Mesenchymal stem cell (in vitro differentiated cells and primary cell): ENCODE measurements at regions not wholly inside any gene's neighbourhood (a gene's known extent, or its start where the extent isn't known, plus 50 kb on each side); places are given as distances from the start of the nearest gene placed in this dataset.
A peak's percentile ranks its signal among the peaks of the same experiment; 100 is the strongest.

Source experiments
- DNase-seq: peaks from one replicate; pipeline ENCODE4 v3.0.0-alpha.2; 2013
- H2AFZ ChIP-seq: one replicate; pipeline ENCODE4 v1.6.1; 2013; ENCODE audit warnings: low read depth, mild to moderate bottlenecking, control low read depth, inconsistent platforms, low read length, moderate library complexity
- H2AK5ac ChIP-seq: 2 replicates; pipeline ENCODE4 v1.6.1; 2013; ENCODE audit warnings: low read length, moderate library complexity, mild to moderate bottlenecking, inconsistent platforms; ENCODE audit not compliant: severe bottlenecking
- H2BK120ac ChIP-seq: one replicate; pipeline ENCODE4 v1.6.1; 2013; ENCODE audit warnings: low read depth, mild to moderate bottlenecking, inconsistent platforms, low read length, moderate library complexity
- H2BK12ac ChIP-seq, 2 experiments: one replicate each; pipeline ENCODE4 v1.6.1; 2013; ENCODE audit warnings: inconsistent platforms in 2 of 2, low read length in 2 of 2, mild to moderate bottlenecking in 2 of 2, moderate library complexity in 2 of 2, control low read depth in 1 of 2
- H2BK15ac ChIP-seq: one replicate; pipeline ENCODE4 v1.6.1; 2013; ENCODE audit warnings: mild to moderate bottlenecking, low read depth, inconsistent platforms; ENCODE audit not compliant: poor library complexity, severe bottlenecking
- H2BK5ac ChIP-seq: 2 replicates; pipeline ENCODE4 v1.6.1; 2013; ENCODE audit warnings: low read depth, mild to moderate bottlenecking, low read length, control low read depth, inconsistent platforms; ENCODE audit not compliant: poor library complexity, severe bottlenecking
- H3K14ac ChIP-seq, 2 experiments: one replicate each; pipeline ENCODE4 v1.6.1; 2013; ENCODE audit warnings: inconsistent platforms in 2 of 2, low read length in 2 of 2, control low read depth in 1 of 2, mild to moderate bottlenecking in 1 of 2, moderate library complexity in 1 of 2
- H3K18ac ChIP-seq, 2 experiments: one replicate each; pipeline ENCODE4 v1.6.1; 2013; ENCODE audit warnings: inconsistent platforms in 2 of 2, low read length in 2 of 2, control low read depth in 1 of 2, low read depth in 1 of 2, mild to moderate bottlenecking in 1 of 2
- H3K23ac ChIP-seq, 2 experiments: one replicate each; pipeline ENCODE4 v1.6.1; 2013; ENCODE audit warnings: inconsistent platforms in 2 of 2, low read length in 2 of 2, mild to moderate bottlenecking in 2 of 2, moderate library complexity in 2 of 2, control low read depth in 1 of 2
- H3K27ac ChIP-seq: 2 replicates; pipeline ENCODE4 v1.5.1; 2013; ENCODE audit warnings: mild to moderate bottlenecking, moderate library complexity, low read length, control low read depth, inconsistent platforms; ENCODE audit not compliant: poor library complexity, severe bottlenecking
- H3K27me3 ChIP-seq, 2 experiments: 2 replicates each; pipeline versions ENCODE4 v1.6.1 to v1.7.0; 2013; ENCODE audit warnings: low read length in 2 of 2, mild to moderate bottlenecking in 2 of 2, moderate library complexity in 2 of 2, control low read depth in 1 of 2, inconsistent platforms in 1 of 2; ENCODE audit not compliant: control insufficient read depth in 1 of 2, insufficient read depth in 1 of 2
- H3K36me3 ChIP-seq, 2 experiments: 2 replicates each; pipeline versions ENCODE4 v1.6.1 to v1.7.0; 2013; ENCODE audit warnings: low read length in 2 of 2, control low read depth in 1 of 2, inconsistent platforms in 1 of 2, low read depth in 1 of 2, mild to moderate bottlenecking in 1 of 2; ENCODE audit not compliant: insufficient read depth in 2 of 2, control insufficient read depth in 1 of 2
- H3K4ac ChIP-seq, 2 experiments: one replicate each; pipeline ENCODE4 v1.6.1; 2013; ENCODE audit warnings: inconsistent platforms in 2 of 2, low read length in 2 of 2, mild to moderate bottlenecking in 2 of 2, moderate library complexity in 2 of 2, control low read depth in 1 of 2, low read depth in 1 of 2
- H3K4me1 ChIP-seq: 2 replicates; pipeline ENCODE4 v1.6.1; 2013; ENCODE audit warnings: low read depth, low read length, control low read depth; ENCODE audit not compliant: control insufficient read depth, insufficient read depth
- H3K4me2 ChIP-seq: 2 replicates; pipeline ENCODE4 v1.6.1; 2013; ENCODE audit warnings: low read length, mild to moderate bottlenecking, inconsistent platforms; ENCODE audit not compliant: poor library complexity, severe bottlenecking
- H3K4me3 ChIP-seq, 2 experiments: 2 replicates each; pipeline versions ENCODE4 v1.5.1 to v1.7.0; 2013; ENCODE audit warnings: low read length in 2 of 2, mild to moderate bottlenecking in 2 of 2, control low read depth in 1 of 2, low read depth in 1 of 2; ENCODE audit not compliant: insufficient read depth in 1 of 2
- H3K79me1 ChIP-seq: replicated peaks from 2 replicates; pipeline ENCODE4 v1.6.1; 2013; ENCODE audit warnings: mild to moderate bottlenecking, control low read depth, low read length, inconsistent platforms; ENCODE audit not compliant: poor library complexity, severe bottlenecking
- H3K9ac ChIP-seq: 2 replicates; pipeline ENCODE4 v1.7.0; 2013; ENCODE audit warnings: mild to moderate bottlenecking, low read length, moderate library complexity
- H3K9me3 ChIP-seq: 2 replicates; pipeline ENCODE4 v1.7.0; 2013; ENCODE audit warnings: mild to moderate bottlenecking, low read length; ENCODE audit not compliant: control insufficient read depth
- H4K8ac ChIP-seq: one replicate; pipeline ENCODE4 v1.6.1; 2013; ENCODE audit warnings: inconsistent platforms, mild to moderate bottlenecking, low read length, moderate library complexity
- H4K91ac ChIP-seq: one replicate; pipeline ENCODE4 v1.6.1; 2013; ENCODE audit warnings: mild to moderate bottlenecking, low read length, inconsistent platforms
- WGBS: methylation state at CpG from one replicate; pipeline ENCODE4 v1.1.7; 2013; ENCODE audit warnings: mixed read lengths; 5-methylcytosine and 5-hydroxymethylcytosine counted together

DNA sequence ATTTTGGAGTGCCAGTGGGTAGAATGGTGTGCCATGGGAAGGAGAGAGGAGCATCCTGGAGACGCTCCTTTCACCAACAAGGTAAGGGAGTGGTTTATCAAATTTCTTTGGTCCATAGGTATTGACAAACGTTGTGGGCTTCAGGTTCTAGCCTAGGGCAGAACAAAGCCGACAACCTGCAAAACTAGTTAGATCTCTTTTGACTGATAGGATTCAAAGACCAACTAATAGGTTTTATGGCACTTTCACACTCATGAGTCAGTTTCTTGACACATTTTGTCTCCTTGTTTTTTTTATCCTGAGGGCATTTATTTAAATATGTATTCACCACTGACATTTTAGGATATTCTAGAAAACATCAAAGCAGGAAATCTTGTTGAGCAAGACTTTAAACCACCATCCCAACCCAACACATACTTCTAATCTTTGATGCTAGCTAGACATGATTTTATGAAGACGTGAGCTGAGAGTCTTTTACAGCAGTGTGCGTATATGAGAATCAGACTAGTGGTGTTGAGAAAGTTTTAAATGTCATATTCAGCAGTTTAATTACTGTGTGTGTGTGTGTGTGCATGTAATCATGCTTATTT lies 370.4 kb upstream of the HSF2 start:
- no peak overlapping the region for H4K8ac ChIP-seq
- H3K4me3 ChIP-seq: no peak overlapping the region
- no peak overlapping the region for H2BK15ac ChIP-seq
- no peak overlapping the region for H2BK5ac ChIP-seq
- H3K23ac ChIP-seq: no peak overlapping the region
- no peaks in the 10 kb centered on the region for H3K9me3 ChIP-seq
- no peak overlapping the region for H2AFZ ChIP-seq
- H2BK120ac ChIP-seq: no peak overlapping the region
- DNase-seq: no peak
- no peak overlapping the region for H4K91ac ChIP-seq
- H3K4me1 ChIP-seq: no peaks in the 10 kb centered on the region
- no peaks in the 10 kb centered on the region for H3K27me3 ChIP-seq
- H3K4ac ChIP-seq: no peak overlapping the region
- no peak overlapping the region for H2BK12ac ChIP-seq
- H2AK5ac ChIP-seq: no peak overlapping the region
- H3K36me3 ChIP-seq: no peaks in the 10 kb centered on the region
- H3K18ac ChIP-seq: no peak overlapping the region
- 81% methylated on average over 5 of the region's 5 CpGs for WGBS
- H3K9ac ChIP-seq: no peak overlapping the region
- H3K79me1 ChIP-seq: no peaks in the 10 kb centered on the region
- H3K14ac ChIP-seq: no peak overlapping the region
- no peak overlapping the region for H3K4me2 ChIP-seq
- H3K27ac ChIP-seq: no peak overlapping the region

- no peak overlapping the region for H2BK15ac ChIP-seq
- H3K36me3 ChIP-seq: no peaks in the 10 kb centered on the region
- no peak overlapping the region for H3K27ac ChIP-seq
- H3K9ac ChIP-seq: peak overlapping the region; percentile 52
- no peak overlapping the region for H4K91ac ChIP-seq
- H2AFZ ChIP-seq: no peak overlapping the region
- H3K4me3 ChIP-seq: no peak overlapping the region
- H2BK5ac ChIP-seq: no peak overlapping the region
- H2AK5ac ChIP-seq: no peak overlapping the region
- WGBS: no CpG with 5 or more reads among the region's 1 CpG
- H3K9me3 ChIP-seq: no peaks in the 10 kb centered on the region
- H3K4me1 ChIP-seq: no peaks in the 10 kb centered on the region
- H3K14ac ChIP-seq: no peak overlapping the region
- no peak overlapping the region for H3K23ac ChIP-seq
- H3K18ac ChIP-seq: no peak overlapping the region
- no peak overlapping the region for H2BK12ac ChIP-seq
- H3K4me2 ChIP-seq: no peak overlapping the region
- H3K79me1 ChIP-seq: no peaks in the 10 kb centered on the region
- H3K27me3 ChIP-seq: no peaks in the 10 kb centered on the region
- no peak overlapping the region for H2BK120ac ChIP-seq
- no peak overlapping the region for H4K8ac ChIP-seq
- DNase-seq: peak; percentile 77
- H3K4ac ChIP-seq: no peak overlapping the region
Observed at GRCh38 chr6:122033564-122034181, 365.8 kb upstream of the HSF2 start.

- H2BK12ac ChIP-seq: no peak overlapping the region
- H2BK5ac ChIP-seq: no peak overlapping the region
- no peak overlapping the region for H4K8ac ChIP-seq
- no peak overlapping the region for H3K4me2 ChIP-seq
- peak overlapping the region; percentile 5 for H3K9ac ChIP-seq
- H2AK5ac ChIP-seq: no peak overlapping the region
- no peaks in the 10 kb centered on the region for H3K4me1 ChIP-seq
- no peak for DNase-seq
- H3K18ac ChIP-seq: no peak overlapping the region
- H3K4me3 ChIP-seq: no peak overlapping the region
- H3K14ac ChIP-seq: no peak overlapping the region
- H3K36me3 ChIP-seq: no peaks in the 10 kb centered on the region
- peak overlapping the region in 1 of 2 experiments; percentile 30 for H3K4ac ChIP-seq
- H2BK15ac ChIP-seq: no peak overlapping the region
- H3K27me3 ChIP-seq: no peaks in the 10 kb centered on the region
- H3K27ac ChIP-seq: no peak overlapping the region
- WGBS: 95% methylated on average over 2 of the region's 2 CpGs
- no peak overlapping the region for H2BK120ac ChIP-seq
- no peak overlapping the region for H2AFZ ChIP-seq
- peaks cover 3% of the 10 kb centered on the region for H3K9me3 ChIP-seq
- H3K23ac ChIP-seq: no peak overlapping the region
- H4K91ac ChIP-seq: no peak overlapping the region
- no peaks in the 10 kb centered on the region for H3K79me1 ChIP-seq
Observed at GRCh38 chr6:122035173-122035572, 364.3 kb upstream of the HSF2 start.

GRCh38 chr6:122040261-122040660 lies 359.2 kb upstream of the HSF2 start:
- no peak for DNase-seq
- Histone ChIP-seq H3K27ac (no peak overlapping the region), H2BK120ac (no peak overlapping the region), H2BK5ac (no peak overlapping the region), H4K8ac (no peak overlapping the region), H2BK12ac (no peak overlapping the region), H3K9ac (no peak overlapping the region), H3K79me1 (no peaks in the 10 kb centered on the region), H3K14ac (no peak overlapping the region), H4K91ac (no peak overlapping the region), H3K27me3 (no peaks in the 10 kb centered on the region), H2AFZ (no peak overlapping the region), H3K4me3 (no peak overlapping the region), H3K36me3 (no peaks in the 10 kb centered on the region), H3K9me3 (peaks cover 3% of the 10 kb centered on the region), H3K18ac (no peak overlapping the region), H3K23ac (no peak overlapping the region), H2AK5ac (no peak overlapping the region), H3K4me2 (no peak overlapping the region), H3K4ac (no peak overlapping the region), H3K4me1 (no peaks in the 10 kb centered on the region), H2BK15ac (no peak overlapping the region)
- WGBS: 90% methylated on average over 1 of the region's 2 CpGs
